ENCODE measurements at regions not wholly inside any gene's neighbourhood (a gene's known extent, or its start where the extent isn't known, plus 50 kb on each side); places are given as distances from the start of the nearest gene placed in this dataset.

DNA sequence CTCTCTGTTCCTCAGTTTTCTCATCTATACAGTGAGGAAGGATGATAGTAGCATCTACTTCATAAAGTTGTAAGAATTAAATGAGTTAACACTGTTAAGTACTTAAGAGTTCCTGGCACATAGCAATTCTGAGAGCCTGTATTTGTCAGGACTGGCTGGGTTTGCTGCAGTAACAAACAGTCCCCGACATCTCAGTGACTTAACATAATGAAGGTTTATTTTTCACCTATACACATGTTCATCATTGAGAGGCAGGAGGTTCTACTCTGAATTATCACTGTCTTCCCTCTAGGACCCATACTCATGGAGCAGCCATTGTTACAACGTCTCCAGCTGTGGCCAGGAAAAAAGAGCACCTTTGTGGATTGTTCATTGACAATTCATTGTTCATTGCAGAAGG lies 190.6 kb upstream of the PROK2 start:
- peaks cover 12% of the 10 kb centered on the region for H3K9me3 Mint-ChIP-seq
- H3K27me3 Mint-ChIP-seq (ENCODE audit: low read depth) = no peaks in the 10 kb centered on the region

DNA sequence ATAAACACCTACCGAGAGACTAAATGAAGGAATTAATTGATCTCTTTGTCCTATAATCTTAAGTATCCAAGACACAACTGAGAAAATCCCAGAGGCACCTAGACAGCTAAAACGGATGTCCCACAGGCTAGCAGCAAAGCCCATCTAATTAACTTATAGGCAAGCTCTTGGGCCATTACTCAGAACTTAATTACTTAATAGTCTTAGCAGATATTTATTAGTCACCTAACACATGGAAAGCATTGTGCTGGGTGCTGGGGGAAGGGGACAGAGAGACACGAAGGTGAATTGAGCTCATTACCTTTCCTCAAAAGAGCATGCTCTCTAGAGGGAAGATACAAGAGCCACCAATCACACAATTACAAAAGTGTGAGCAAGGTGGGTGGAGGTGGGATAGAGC lies 189.8 kb upstream of the PROK2 start:
- H3K27me3 Mint-ChIP-seq (ENCODE audit: low read depth) = no peaks in the 10 kb centered on the region
- H3K36me3 Mint-ChIP-seq (ENCODE audit: low read depth) = peaks cover 2% of the 10 kb centered on the region
- no peak overlapping the region for H3K27ac Mint-ChIP-seq
- H3K4me1 Mint-ChIP-seq (ENCODE audit: low read depth) = peaks cover 23% of the 10 kb centered on the region
- H3K9me3 Mint-ChIP-seq = peaks cover 8% of the 10 kb centered on the region
- H3K4me3 Mint-ChIP-seq = no peak overlapping the region

More for the DNA sequence above, 190.6 kb upstream of the PROK2 start:
- Mint-ChIP-seq H3K36me3 (ENCODE audit: low read depth) (peaks cover 2% of the 10 kb centered on the region), H3K27ac (no peak overlapping the region), H3K4me1 (ENCODE audit: low read depth) (peaks cover 26% of the 10 kb centered on the region), H3K4me3 (no peak overlapping the region)

DNA sequence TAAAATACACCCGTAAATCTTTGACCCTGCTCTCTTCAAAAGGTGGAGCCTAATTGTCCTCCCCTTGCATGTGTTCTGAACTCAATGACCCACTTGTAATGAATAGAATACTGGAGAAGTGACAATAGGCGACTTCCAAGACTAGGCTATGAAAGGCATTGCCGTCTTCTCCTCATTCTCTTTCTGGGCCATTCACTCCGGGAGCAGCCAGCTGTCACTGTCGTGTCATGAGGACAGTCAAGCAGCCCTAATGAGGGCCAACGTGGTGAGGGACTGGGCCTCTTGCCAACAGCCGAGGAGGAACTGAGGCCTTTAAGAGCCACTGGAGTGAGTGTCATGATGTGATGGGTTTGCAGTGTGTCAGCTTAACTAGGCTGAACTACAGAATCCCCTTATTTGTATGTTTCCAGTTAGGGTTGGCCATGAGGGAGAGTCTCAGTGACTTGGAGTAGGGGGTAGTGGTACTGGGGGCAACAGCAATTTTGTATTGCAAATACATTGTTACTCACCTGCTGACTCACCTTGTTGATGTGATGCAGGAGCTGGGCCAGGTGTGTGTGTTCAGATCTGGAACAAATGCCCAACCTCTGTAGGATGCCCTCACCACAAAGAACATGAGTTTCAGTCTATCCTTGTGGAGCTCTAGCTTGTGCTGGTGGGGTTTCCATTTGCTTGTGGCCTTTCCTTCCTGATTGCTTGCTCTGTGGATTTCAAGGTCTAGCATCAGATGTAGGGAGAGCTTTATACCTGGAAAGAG lies 188.5 kb upstream of the PROK2 start:
- Mint-ChIP-seq H3K4me3 (no peak overlapping the region), H3K36me3 (ENCODE audit: low read depth) (peaks cover 2% of the 10 kb centered on the region), H3K27me3 (ENCODE audit: low read depth) (no peaks in the 10 kb centered on the region), H3K4me1 (ENCODE audit: low read depth) (peaks cover 12% of the 10 kb centered on the region), H3K9me3 (peaks cover 8% of the 10 kb centered on the region), H3K27ac (no peak overlapping the region)

DNA sequence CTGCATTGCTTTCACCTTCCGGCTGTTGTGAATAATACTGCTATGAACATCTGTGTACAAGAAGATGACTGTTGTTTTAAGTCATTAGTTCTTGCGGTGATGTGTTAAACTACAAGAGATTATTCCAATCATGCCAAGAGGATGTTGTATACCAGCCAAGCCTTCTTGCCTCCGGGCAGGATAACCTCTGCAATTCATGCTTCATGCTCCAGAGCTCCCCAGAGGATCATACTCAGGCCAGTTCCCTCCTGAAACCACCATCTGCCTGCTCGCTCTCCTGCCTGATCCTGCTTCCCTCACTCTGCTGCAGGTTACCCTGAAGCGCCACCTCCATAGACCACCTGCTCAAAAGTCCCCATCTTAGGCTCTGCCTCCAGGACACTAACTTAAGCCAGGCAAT lies 187.1 kb upstream of the PROK2 start:
- Mint-ChIP-seq H3K27ac (no peak overlapping the region), H3K36me3 (ENCODE audit: low read depth) (peaks cover 2% of the 10 kb centered on the region), H3K9me3 (peaks cover 9% of the 10 kb centered on the region), H3K27me3 (ENCODE audit: low read depth) (no peaks in the 10 kb centered on the region), H3K4me1 (ENCODE audit: low read depth) (peaks cover 2% of the 10 kb centered on the region), H3K4me3 (no peak overlapping the region)

DNA sequence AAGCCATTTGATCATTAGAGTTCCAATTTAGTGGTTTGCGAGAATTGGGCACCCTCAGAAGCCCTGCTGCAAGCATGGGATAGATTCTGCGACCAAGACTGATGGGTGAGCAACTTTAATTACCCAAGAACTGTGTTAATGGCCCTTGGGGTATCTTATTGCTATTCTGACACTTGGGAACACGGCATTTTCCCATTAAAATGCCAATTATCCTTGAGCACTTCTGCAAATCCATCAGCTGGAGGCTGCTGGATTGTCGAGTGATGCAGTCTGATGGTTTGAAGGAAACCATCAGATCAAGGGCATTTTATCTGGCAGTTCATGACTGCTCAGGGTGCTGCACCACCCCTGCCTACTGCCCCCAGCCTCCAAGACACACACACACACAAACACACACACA lies 183.6 kb upstream of the PROK2 start:
- Mint-ChIP-seq H3K27me3 (ENCODE audit: low read depth) (no peaks in the 10 kb centered on the region), H3K27ac (no peak overlapping the region), H3K36me3 (ENCODE audit: low read depth) (no peaks in the 10 kb centered on the region), H3K4me1 (ENCODE audit: low read depth) (peaks cover 5% of the 10 kb centered on the region), H3K4me3 (no peak overlapping the region), H3K9me3 (peaks cover 5% of the 10 kb centered on the region)

DNA sequence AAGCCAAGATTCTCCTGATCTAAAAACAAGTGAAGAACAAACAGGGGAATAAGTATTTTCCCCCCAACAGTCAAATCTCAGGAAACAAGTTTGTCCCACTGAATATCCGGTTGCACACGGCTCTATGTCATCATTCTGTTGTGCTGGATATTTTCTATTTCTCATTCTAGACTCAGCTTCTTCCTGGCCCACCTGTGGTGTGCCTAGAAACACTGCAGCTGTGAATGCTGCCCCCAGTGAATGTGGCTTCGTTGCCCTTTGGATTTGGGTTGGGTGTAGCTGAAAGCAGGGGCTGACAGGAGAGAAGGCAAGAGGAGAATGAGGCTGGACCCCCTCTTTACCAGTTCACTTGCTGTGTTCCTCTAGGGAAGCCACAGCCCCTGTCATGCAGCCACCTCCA lies 181.2 kb upstream of the PROK2 start:
- H3K4me1 Mint-ChIP-seq (ENCODE audit: low read depth) = peaks cover 6% of the 10 kb centered on the region
- H3K4me3 Mint-ChIP-seq = no peak overlapping the region
- H3K9me3 Mint-ChIP-seq = peaks cover 5% of the 10 kb centered on the region
- H3K36me3 Mint-ChIP-seq (ENCODE audit: low read depth) = no peaks in the 10 kb centered on the region
- no peak overlapping the region for H3K27ac Mint-ChIP-seq
- H3K27me3 Mint-ChIP-seq (ENCODE audit: low read depth) = no peaks in the 10 kb centered on the region

DNA sequence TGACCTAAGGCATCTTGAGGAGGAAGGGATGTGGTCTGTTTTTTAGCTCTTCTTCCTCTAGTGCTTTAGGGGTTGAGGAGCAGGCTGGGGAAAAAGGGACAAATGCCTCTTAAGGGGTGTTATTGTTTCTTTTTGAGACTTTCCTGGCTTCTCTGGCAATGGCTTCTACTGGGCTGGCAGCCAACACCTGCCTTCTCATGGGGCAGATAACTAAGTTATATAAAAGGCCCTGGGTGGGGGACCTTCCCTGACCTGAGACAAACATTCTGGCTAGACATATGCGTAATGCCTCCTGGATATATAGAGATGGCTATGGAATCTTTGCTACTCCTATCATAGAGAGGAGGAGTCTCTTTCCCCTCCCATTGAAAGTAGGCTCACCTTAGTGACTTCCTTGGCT lies 179.2 kb upstream of the PROK2 start:
- Mint-ChIP-seq H3K9me3 (peaks cover 5% of the 10 kb centered on the region), H3K36me3 (ENCODE audit: low read depth) (no peaks in the 10 kb centered on the region), H3K4me3 (no peak overlapping the region), H3K27me3 (ENCODE audit: low read depth) (no peaks in the 10 kb centered on the region), H3K4me1 (ENCODE audit: low read depth) (peaks cover 10% of the 10 kb centered on the region), H3K27ac (no peak overlapping the region)

DNA sequence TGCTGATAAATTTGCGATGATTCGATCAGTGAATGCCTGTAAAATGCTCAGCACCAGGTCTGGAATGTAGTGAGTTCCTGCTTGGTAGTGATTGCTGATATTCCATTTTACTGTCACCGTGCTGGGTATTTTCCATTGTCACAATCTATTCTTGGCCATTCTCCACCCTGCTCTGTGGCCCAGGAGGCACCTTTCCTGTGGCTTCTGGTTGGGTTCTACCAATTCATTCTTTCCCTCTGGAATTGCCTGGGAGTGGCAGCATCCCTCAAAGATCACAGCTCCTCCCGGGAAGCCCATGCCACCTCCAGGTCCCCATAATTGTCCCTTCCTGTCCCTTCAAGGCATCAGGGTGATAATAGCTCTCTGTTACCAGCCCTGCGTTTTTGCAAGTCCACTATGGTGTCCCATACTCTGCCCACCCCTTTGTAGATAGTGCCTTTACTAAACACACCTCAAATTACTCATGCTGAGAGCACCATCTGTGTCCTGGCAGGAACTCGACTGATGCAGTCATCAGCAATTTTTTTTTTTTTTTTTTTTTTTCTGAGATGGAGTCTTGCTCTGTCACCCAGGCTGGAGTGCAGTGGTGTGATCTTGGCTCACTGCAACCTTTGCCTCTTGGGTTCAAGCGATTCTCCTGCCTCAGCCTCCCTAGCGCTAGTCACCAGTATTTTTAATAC lies 177.8 kb upstream of the PROK2 start:
- peaks cover 5% of the 10 kb centered on the region for H3K9me3 Mint-ChIP-seq
- peak overlapping the region; percentile 32 for H3K27ac Mint-ChIP-seq
- H3K4me3 Mint-ChIP-seq = no peak overlapping the region
- peaks cover 18% of the 10 kb centered on the region for H3K4me1 Mint-ChIP-seq (ENCODE audit: low read depth)
- no peaks in the 10 kb centered on the region for H3K27me3 Mint-ChIP-seq (ENCODE audit: low read depth)
- no peaks in the 10 kb centered on the region for H3K36me3 Mint-ChIP-seq (ENCODE audit: low read depth)

DNA sequence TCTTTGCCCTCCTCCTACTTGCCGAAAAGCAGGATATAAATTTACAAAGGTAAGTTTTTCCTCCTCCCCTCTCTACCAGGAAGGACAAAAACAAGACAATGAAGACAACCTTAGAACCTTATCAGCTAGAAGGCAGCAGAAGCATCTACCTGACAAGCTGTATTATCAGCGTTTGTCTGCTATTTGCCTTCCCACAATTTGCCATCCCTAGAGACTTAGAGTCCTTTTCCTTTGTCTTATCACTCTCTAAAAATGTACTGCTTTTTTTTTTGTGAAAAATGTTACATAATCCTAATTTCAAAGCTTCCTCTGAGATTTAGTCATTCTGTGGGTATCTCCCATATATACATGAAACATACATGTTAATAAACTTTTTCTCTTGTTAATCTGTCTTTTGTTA lies 176.9 kb upstream of the PROK2 start:
- no peak overlapping the region for H3K27ac Mint-ChIP-seq
- peaks cover 3% of the 10 kb centered on the region for H3K9me3 Mint-ChIP-seq
- no peaks in the 10 kb centered on the region for H3K27me3 Mint-ChIP-seq (ENCODE audit: low read depth)
- H3K4me3 Mint-ChIP-seq = no peak overlapping the region
- H3K36me3 Mint-ChIP-seq (ENCODE audit: low read depth) = no peaks in the 10 kb centered on the region
- peaks cover 19% of the 10 kb centered on the region for H3K4me1 Mint-ChIP-seq (ENCODE audit: low read depth)

DNA sequence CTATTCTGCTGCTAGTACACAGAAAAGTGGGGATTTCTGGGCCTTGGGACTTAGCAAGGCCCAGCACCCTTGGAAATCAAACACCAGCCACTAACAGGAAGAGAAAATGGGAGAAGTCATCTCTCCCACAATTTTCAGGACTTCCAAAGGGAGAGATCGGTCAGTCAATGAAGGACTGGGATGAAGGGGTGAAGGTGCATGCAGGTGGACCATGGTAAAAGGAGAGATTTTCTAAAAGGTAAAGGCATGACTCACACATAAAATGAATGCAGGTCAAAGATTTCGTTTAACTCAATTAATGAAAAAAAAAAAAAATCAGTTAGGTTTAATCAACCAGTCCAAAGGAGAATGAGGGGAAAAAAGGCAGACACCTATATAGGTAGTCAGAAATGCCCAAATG lies 176.4 kb upstream of the PROK2 start:
- no peaks in the 10 kb centered on the region for H3K27me3 Mint-ChIP-seq (ENCODE audit: low read depth)
- H3K27ac Mint-ChIP-seq = no peak overlapping the region
- no peaks in the 10 kb centered on the region for H3K9me3 Mint-ChIP-seq
- H3K36me3 Mint-ChIP-seq (ENCODE audit: low read depth) = no peaks in the 10 kb centered on the region
- no peak overlapping the region for H3K4me3 Mint-ChIP-seq
- H3K4me1 Mint-ChIP-seq (ENCODE audit: low read depth) = peaks cover 16% of the 10 kb centered on the region

DNA sequence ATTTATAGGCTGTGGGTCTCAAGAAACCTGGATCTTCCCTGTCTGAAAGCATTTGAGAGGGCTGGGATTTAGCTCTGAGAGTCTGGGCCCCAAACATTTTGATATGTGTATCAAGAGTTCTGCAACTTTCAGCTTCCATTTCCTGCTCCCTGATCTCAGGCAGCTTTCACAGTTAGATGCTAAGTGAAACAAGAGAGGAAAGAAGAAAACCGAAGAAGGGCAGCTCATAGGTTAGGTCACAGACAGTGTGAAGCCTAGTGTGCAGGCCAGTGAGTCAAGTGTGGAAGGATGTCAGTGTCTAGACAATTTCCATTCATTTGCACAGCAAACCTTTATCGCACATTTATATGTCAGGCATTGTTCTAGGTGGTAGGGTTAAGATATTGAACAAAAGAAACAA lies 173.6 kb upstream of the PROK2 start:
- Mint-ChIP-seq H3K27me3 (ENCODE audit: low read depth) (no peaks in the 10 kb centered on the region), H3K36me3 (ENCODE audit: low read depth) (no peaks in the 10 kb centered on the region), H3K27ac (peak overlapping the region; percentile 8), H3K4me1 (ENCODE audit: low read depth) (peaks cover 24% of the 10 kb centered on the region), H3K4me3 (no peak overlapping the region), H3K9me3 (no peaks in the 10 kb centered on the region)

DNA sequence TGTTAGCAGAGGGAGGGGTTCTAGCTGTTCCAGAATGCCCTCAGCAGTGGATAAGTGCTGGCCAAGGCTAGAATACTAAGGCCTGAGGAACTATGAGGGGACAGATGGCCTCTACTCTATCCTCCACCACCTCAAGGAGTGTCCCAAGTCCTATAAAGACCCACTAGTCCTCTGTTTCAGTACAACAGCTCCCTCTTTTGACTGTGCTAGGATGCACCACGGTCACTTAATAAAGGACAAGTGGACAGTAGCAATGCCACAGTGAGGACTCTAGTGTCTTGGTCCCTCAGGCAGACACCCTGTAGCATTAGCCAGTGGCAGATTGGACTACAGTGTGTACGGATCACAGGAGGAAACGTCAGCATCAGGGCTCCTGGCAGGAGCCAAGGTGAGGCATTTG lies 171.8 kb upstream of the PROK2 start:
- no peaks in the 10 kb centered on the region for H3K9me3 Mint-ChIP-seq
- H3K27ac Mint-ChIP-seq = no peak overlapping the region

DNA sequence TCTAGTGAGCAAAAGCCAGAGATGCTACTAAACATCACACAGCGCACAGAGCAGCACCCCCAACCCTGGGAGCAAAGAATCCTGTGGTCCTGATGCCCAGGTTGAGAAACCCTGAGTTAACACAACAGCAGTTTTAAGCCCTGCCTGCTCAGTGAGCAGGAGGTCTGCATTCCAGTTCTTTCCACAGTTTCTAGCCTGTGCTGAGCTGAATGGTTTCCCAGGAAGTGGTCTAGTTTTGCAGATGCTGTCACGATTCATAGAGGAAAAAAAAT lies 171.1 kb upstream of the PROK2 start:
- Mint-ChIP-seq H3K9me3 (no peaks in the 10 kb centered on the region), H3K36me3 (ENCODE audit: low read depth) (no peaks in the 10 kb centered on the region), H3K4me3 (no peak overlapping the region), H3K27me3 (ENCODE audit: low read depth) (no peaks in the 10 kb centered on the region), H3K4me1 (ENCODE audit: low read depth) (peaks cover 27% of the 10 kb centered on the region), H3K27ac (no peak overlapping the region)

More for the DNA sequence above, 171.8 kb upstream of the PROK2 start:
- H3K27me3 Mint-ChIP-seq (ENCODE audit: low read depth) = no peaks in the 10 kb centered on the region
- H3K4me3 Mint-ChIP-seq = no peak overlapping the region
- H3K4me1 Mint-ChIP-seq (ENCODE audit: low read depth) = peaks cover 27% of the 10 kb centered on the region
- H3K36me3 Mint-ChIP-seq (ENCODE audit: low read depth) = no peaks in the 10 kb centered on the region

DNA sequence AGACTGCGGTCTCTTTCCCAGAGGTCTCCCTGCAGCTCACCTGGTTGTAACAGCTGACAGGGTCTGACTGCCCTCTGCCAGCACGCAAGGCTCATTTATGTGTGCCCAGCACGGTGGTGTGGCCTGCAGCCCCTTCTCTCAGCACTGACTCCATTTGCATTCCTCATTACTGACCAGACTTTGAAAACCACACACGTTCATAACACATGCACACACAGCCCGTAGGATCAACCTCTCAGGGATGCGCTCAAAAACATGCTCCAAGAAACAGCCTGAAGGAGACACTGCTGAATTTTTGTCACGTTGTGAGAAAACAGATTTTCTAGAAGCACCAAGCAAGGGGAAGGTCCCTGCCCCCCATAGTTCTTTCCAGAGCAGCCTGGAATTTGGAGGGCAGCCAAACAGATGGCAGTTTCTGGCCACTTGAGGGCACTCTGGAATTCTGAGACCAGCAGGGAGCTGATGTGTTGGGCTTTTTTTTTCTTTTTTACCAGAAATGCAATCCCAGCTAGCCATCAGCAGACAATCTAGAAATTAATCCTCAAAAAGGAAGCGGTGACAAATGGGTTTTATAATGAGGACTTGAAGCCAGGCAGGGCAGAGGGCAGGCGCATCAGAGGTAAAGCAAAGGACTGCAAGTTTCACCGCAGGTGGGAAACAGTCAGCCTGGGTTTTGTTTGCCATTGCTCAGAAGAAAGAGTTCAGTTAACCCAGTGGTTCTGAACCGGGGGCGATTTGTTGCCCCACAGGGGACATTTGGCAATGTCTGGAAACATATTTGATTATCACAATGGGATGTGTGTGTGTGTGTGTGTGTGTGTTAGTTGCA lies 170.5 kb upstream of the PROK2 start:
- Mint-ChIP-seq H3K4me3 (no peak overlapping the region), H3K9me3 (no peaks in the 10 kb centered on the region), H3K27me3 (ENCODE audit: low read depth) (no peaks in the 10 kb centered on the region)

DNA sequence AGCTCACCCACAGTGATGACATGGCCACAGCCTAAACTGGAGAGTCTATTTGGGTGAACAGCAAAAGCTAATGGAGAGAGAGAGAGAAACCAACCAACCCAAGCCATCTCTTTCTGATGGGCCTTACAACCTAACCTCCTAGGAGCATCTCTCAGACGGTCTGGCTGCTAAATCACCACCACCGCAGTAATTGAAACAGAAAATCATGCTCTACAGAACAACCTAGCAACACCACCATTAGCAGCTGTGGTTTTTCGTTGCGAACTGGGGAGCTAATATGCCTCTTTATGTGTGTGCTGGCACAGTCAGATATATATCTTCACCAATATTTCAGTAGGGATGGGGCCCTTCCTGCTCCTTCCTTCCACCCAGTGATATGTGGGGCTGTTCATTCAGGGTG lies 166.9 kb upstream of the PROK2 start:
- H3K4me1 Mint-ChIP-seq (ENCODE audit: low read depth) = peaks cover 12% of the 10 kb centered on the region
- no peak overlapping the region for H3K4me3 Mint-ChIP-seq
- H3K9me3 Mint-ChIP-seq = no peaks in the 10 kb centered on the region
- no peaks in the 10 kb centered on the region for H3K36me3 Mint-ChIP-seq (ENCODE audit: low read depth)
- H3K27ac Mint-ChIP-seq = no peak overlapping the region
- H3K27me3 Mint-ChIP-seq (ENCODE audit: low read depth) = no peaks in the 10 kb centered on the region

More for the DNA sequence above, 170.5 kb upstream of the PROK2 start:
- Mint-ChIP-seq H3K27ac (peak overlapping the region; percentile 41), H3K4me1 (ENCODE audit: low read depth) (peaks cover 27% of the 10 kb centered on the region), H3K36me3 (ENCODE audit: low read depth) (no peaks in the 10 kb centered on the region)
